Hepatocyte (in vitro differentiated cells): ENCODE measurements at regions not wholly inside any gene's neighbourhood (a gene's known extent, or its start where the extent isn't known, plus 50 kb on each side); places are given as distances from the start of the nearest gene placed in this dataset.

Experiments used
- DNase-seq: peaks from one replicate; pipeline ENCODE4 v3.0.0-alpha.2; 2016; ENCODE audit warnings: low spot score
- H2AFZ ChIP-seq: fragments of 200-600 bp; sonication (generic); 2 replicates; pipeline ENCODE4 v1.6.0; 2016; ENCODE audit warnings: antibody characterized with exemption, mild to moderate bottlenecking
- H3K27ac ChIP-seq: fragments of 200-600 bp; sonication (generic); 2 replicates; pipeline ENCODE4 v1.5.1; 2016; ENCODE audit warnings: mild to moderate bottlenecking
- H3K27me3 ChIP-seq: fragments of 200-600 bp; sonication (generic); 2 replicates; pipeline ENCODE4 v1.6.1; 2016
- H3K36me3 ChIP-seq: fragments of 200-600 bp; sonication (generic); replicated peaks from 2 replicates; pipeline ENCODE4 v1.5.1; 2016; ENCODE audit warnings: low read depth; ENCODE audit not compliant: insufficient read depth
- H3K4me1 ChIP-seq: fragments of 200-600 bp; sonication (generic); 2 replicates; pipeline ENCODE4 v1.5.1; 2016; ENCODE audit warnings: mild to moderate bottlenecking, moderate library complexity; ENCODE audit not compliant: insufficient read depth
- H3K4me2 ChIP-seq: fragments of 200-600 bp; sonication (generic); 2 replicates; pipeline ENCODE4 v1.6.0; 2016
- H3K4me3 ChIP-seq: fragments of 200-600 bp; sonication (generic); 2 replicates; pipeline ENCODE4 v1.5.1; 2016; ENCODE audit warnings: mild to moderate bottlenecking
- H3K79me2 ChIP-seq: fragments of 200-600 bp; sonication (generic); 2 replicates; pipeline ENCODE4 v1.6.0; 2017; ENCODE audit warnings: mild to moderate bottlenecking
- H3K9me2 ChIP-seq: fragments of 200-600 bp; sonication (generic); replicated peaks from 2 replicates; pipeline ENCODE4 v1.6.0; 2017; ENCODE audit warnings: mild to moderate bottlenecking; ENCODE audit not compliant: insufficient read depth
- H3K9me3 ChIP-seq: fragments of 200-600 bp; sonication (generic); 2 replicates; pipeline ENCODE4 v1.5.1; 2016; ENCODE audit warnings: low read depth, mild to moderate bottlenecking
- H4K20me1 ChIP-seq: fragments of 200-600 bp; sonication (generic); 2 replicates; pipeline ENCODE4 v1.6.0; 2016; ENCODE audit warnings: mild to moderate bottlenecking; ENCODE audit not compliant: insufficient read depth, poor library complexity, severe bottlenecking
- CTCF ChIP-seq: fragments of 200-600 bp; sonication (generic); IDR thresholded peaks from 2 replicates; pipeline ENCODE4 v1.5.1; 2016; ENCODE audit warnings: antibody characterized with exemption, mild to moderate bottlenecking; ENCODE audit not compliant: poor library complexity
- EZH2 ChIP-seq: fragments of 200-600 bp; sonication (generic); IDR thresholded peaks from 2 replicates; pipeline ENCODE4 v1.6.1; 2016; ENCODE audit warnings: antibody characterized with exemption, mild to moderate bottlenecking, borderline replicate concordance
- EZH2phosphoT487 ChIP-seq: fragments of 200-600 bp; sonication (generic); IDR thresholded peaks from one replicate; pipeline ENCODE4 v1.6.1; 2018; ENCODE audit warnings: antibody characterized with exemption, mild to moderate bottlenecking, low read depth, moderate library complexity; ENCODE audit not compliant: unreplicated experiment, severe bottlenecking
- WGBS: methylation state at CpG from one replicate; pipeline ENCODE4 v1.1.6; 2016; ENCODE audit warnings: low lambda C conversion rate; ENCODE audit errors: missing lambda C conversion rate; 5-methylcytosine and 5-hydroxymethylcytosine counted together

- WGBS = 95% methylated on average over 7 of the region's 7 CpGs
- no peaks in the 10 kb centered on the region for H3K4me1 ChIP-seq
- no peaks in the 10 kb centered on the region for H3K79me2 ChIP-seq
- no peak overlapping the region for H3K4me3 ChIP-seq
- H3K36me3 ChIP-seq = no peaks in the 10 kb centered on the region
- no peak overlapping the region for H3K4me2 ChIP-seq
- TF ChIP-seq EZH2phosphoT487 (no peak), EZH2 (no peak), CTCF (no peak)
- no peak overlapping the region for H2AFZ ChIP-seq
- no peaks in the 10 kb centered on the region for H3K9me3 ChIP-seq
- no peaks in the 10 kb centered on the region for H3K9me2 ChIP-seq
- H3K27ac ChIP-seq = no peak overlapping the region
- no peaks in the 10 kb centered on the region for H4K20me1 ChIP-seq
- H3K27me3 ChIP-seq = no peaks in the 10 kb centered on the region
- DNase-seq = no peak
These were observed 666.5 kb downstream of the GBE1 start for GRCh38 chr3:81094986-81095385.

- no peak for TF ChIP-seq EZH2phosphoT487
- TF ChIP-seq CTCF = no peak
- no peak overlapping the region for H2AFZ ChIP-seq
- H3K79me2 ChIP-seq = no peaks in the 10 kb centered on the region
- H4K20me1 ChIP-seq = no peaks in the 10 kb centered on the region
- no peaks in the 10 kb centered on the region for H3K27me3 ChIP-seq
- H3K4me2 ChIP-seq = no peak overlapping the region
- no peaks in the 10 kb centered on the region for H3K9me2 ChIP-seq
- DNase-seq = no peak
- 82% methylated on average over 3 of the region's 3 CpGs for WGBS
- no peaks in the 10 kb centered on the region for H3K36me3 ChIP-seq
- H3K27ac ChIP-seq = no peak overlapping the region
- H3K9me3 ChIP-seq = no peaks in the 10 kb centered on the region
- no peak overlapping the region for H3K4me3 ChIP-seq
- no peaks in the 10 kb centered on the region for H3K4me1 ChIP-seq
These were observed 673.8 kb downstream of the GBE1 start for GRCh38 chr3:81087607-81088006.

GRCh38 chr3:81086348-81086747 lies 675.1 kb downstream of the GBE1 start:
- Histone ChIP-seq H4K20me1 (no peaks in the 10 kb centered on the region), H3K9me2 (no peaks in the 10 kb centered on the region), H3K27ac (no peak overlapping the region), H3K79me2 (no peaks in the 10 kb centered on the region), H3K9me3 (no peaks in the 10 kb centered on the region), H3K4me2 (no peak overlapping the region), H3K36me3 (no peaks in the 10 kb centered on the region), H2AFZ (no peak overlapping the region), H3K4me1 (no peaks in the 10 kb centered on the region), H3K27me3 (no peaks in the 10 kb centered on the region), H3K4me3 (no peak overlapping the region)
- no peak for DNase-seq
- 93% methylated on average over 2 of the region's 2 CpGs for WGBS
- TF ChIP-seq EZH2phosphoT487 = no peak
- TF ChIP-seq CTCF = no peak
- no peak for TF ChIP-seq EZH2

GRCh38 chr3:81080608-81081007 lies 680.8 kb downstream of the GBE1 start:
- Histone ChIP-seq H3K4me1 (no peaks in the 10 kb centered on the region), H3K27me3 (no peaks in the 10 kb centered on the region), H3K4me2 (no peak overlapping the region), H2AFZ (no peak overlapping the region), H3K36me3 (no peaks in the 10 kb centered on the region), H3K9me2 (no peaks in the 10 kb centered on the region), H3K4me3 (no peak overlapping the region), H3K79me2 (no peaks in the 10 kb centered on the region), H4K20me1 (no peaks in the 10 kb centered on the region), H3K27ac (no peak overlapping the region), H3K9me3 (no peaks in the 10 kb centered on the region)
- no peak for DNase-seq
- TF ChIP-seq EZH2phosphoT487 (no peak), EZH2 (no peak), CTCF (no peak)
- 81% methylated on average over 5 of the region's 5 CpGs for WGBS
